HL-60 (cell line): ENCODE measurements at regions not wholly inside any gene's neighbourhood (a gene's known extent, or its start where the extent isn't known, plus 50 kb on each side); places are given as distances from the start of the nearest gene placed in this dataset.

Experiments used
- DNase-seq, 2 experiments: peaks; one replicate each; pipeline ENCODE4 v3.0.0-alpha.2; 2010 to 2020; ENCODE audit warnings: low read depth in 1 of 2, low spot score in 1 of 2
- H3K27ac ChIP-seq: fragments of 250-450 bp; sonication (Bioruptor Pico); replicated peaks from 2 replicates; pipeline ENCODE4 v1.5.1; 2020; ENCODE audit warnings: mild to moderate bottlenecking, moderate library complexity
- H3K27me3 ChIP-seq: fragments of 250-450 bp; sonication (Bioruptor Pico); 2 replicates; pipeline ENCODE4 v1.5.1; 2021; ENCODE audit warnings: mild to moderate bottlenecking, moderate library complexity; ENCODE audit not compliant: insufficient read depth, poor library complexity, severe bottlenecking
- H3K4me3 ChIP-seq: replicated peaks from 2 replicates; pipeline ENCODE4 v1.5.1; 2011; ENCODE audit warnings: mild to moderate bottlenecking, control low read depth, low read length; ENCODE audit not compliant: insufficient read depth
- CTCF ChIP-seq: IDR thresholded peaks from one replicate; pipeline ENCODE4 v1.5.1; 2011; ENCODE audit warnings: low read length, control low read depth, inconsistent platforms; ENCODE audit not compliant: insufficient read depth
- GABPA ChIP-seq: IDR thresholded peaks from 2 replicates; pipeline ENCODE4 v1.6.1; 2012; ENCODE audit warnings: low read depth
- POLR2AphosphoS5 ChIP-seq: IDR thresholded peaks from 2 replicates; pipeline ENCODE4 v1.6.1; 2012; ENCODE audit warnings: low read depth
- REST ChIP-seq: IDR thresholded peaks from 2 replicates; pipeline ENCODE4 v1.6.1; 2012; ENCODE audit warnings: low read depth; ENCODE audit not compliant: insufficient replicate concordance
- SPI1 ChIP-seq: IDR thresholded peaks from 2 replicates; pipeline ENCODE4 v1.6.1; 2012; ENCODE audit warnings: low read depth, mild to moderate bottlenecking, borderline replicate concordance

GRCh38 chr4:4752025-4752424 lies 107.4 kb upstream of the MSX1 start:
- DNase-seq: no peak
- no peak overlapping the region for H3K27ac ChIP-seq
- H3K27me3 ChIP-seq: no peaks in the 10 kb centered on the region
- no peak for TF ChIP-seq GABPA
- no peak for TF ChIP-seq SPI1
- no peak for TF ChIP-seq REST
- TF ChIP-seq POLR2AphosphoS5: no peak
- no peak for TF ChIP-seq CTCF
- H3K4me3 ChIP-seq: no peak overlapping the region

- no peak overlapping the region for H3K27ac ChIP-seq
- no peak for DNase-seq
- no peaks in the 10 kb centered on the region for H3K27me3 ChIP-seq
- TF ChIP-seq GABPA (no peak), REST (no peak), SPI1 (no peak), CTCF (no peak), POLR2AphosphoS5 (no peak)
- no peak overlapping the region for H3K4me3 ChIP-seq
Measured at GRCh38 chr4:4750187-4750586, 109.3 kb upstream of the MSX1 start.

- DNase-seq: no peak
- Histone ChIP-seq H3K4me3 (no peak overlapping the region), H3K27me3 (no peaks in the 10 kb centered on the region), H3K27ac (no peak overlapping the region)
- TF ChIP-seq CTCF: no peak
- no peak for TF ChIP-seq SPI1
Measured at GRCh38 chr4:4749137-4749536, 110.3 kb upstream of the MSX1 start.

GRCh38 chr4:4746444-4746843 lies 113.0 kb upstream of the MSX1 start:
- DNase-seq: no peak
- no peak overlapping the region for H3K27ac ChIP-seq
- no peak for TF ChIP-seq GABPA
- TF ChIP-seq SPI1: no peak
- TF ChIP-seq CTCF: no peak
- H3K27me3 ChIP-seq: no peaks in the 10 kb centered on the region
- H3K4me3 ChIP-seq: no peak overlapping the region
